ENCODE measurements at regions not wholly inside any gene's neighbourhood (a gene's known extent, or its start where the extent isn't known, plus 50 kb on each side); places are given as distances from the start of the nearest gene placed in this dataset.

DNA sequence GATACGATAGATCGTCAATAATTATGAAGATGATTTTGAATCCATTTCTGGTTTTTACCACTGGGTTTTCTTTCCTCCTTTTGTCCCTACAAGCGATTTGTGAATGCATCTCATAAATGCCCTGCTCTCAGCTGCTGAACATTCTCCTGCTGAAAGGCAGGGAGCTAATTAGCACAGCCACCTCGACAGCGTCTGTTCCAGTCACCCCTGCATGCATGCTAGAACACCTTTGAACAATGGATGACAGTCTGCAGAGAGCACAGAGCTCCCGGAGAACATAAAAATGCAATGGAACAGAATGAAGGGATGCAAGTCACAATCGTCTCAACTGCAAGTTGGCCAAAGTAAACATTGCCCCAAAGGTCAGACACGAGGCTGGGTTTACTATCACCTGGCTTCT is 105.8 kb downstream of the SLC35B3 start:
- no peaks in the 10 kb centered on the region; the same call in 1 of the 2 replicates for H3K27me3 Mint-ChIP-seq (ENCODE audit: insufficient read depth)
- no peak overlapping the region for H3K4me3 Mint-ChIP-seq
- no peak overlapping the region for H3K27ac Mint-ChIP-seq
- no peaks in the 10 kb centered on the region for H3K4me1 Mint-ChIP-seq (ENCODE audit: low read depth)
- peaks cover 18% of the 10 kb centered on the region for H3K9me3 Mint-ChIP-seq
- TF ChIP-seq, protein P1, sequence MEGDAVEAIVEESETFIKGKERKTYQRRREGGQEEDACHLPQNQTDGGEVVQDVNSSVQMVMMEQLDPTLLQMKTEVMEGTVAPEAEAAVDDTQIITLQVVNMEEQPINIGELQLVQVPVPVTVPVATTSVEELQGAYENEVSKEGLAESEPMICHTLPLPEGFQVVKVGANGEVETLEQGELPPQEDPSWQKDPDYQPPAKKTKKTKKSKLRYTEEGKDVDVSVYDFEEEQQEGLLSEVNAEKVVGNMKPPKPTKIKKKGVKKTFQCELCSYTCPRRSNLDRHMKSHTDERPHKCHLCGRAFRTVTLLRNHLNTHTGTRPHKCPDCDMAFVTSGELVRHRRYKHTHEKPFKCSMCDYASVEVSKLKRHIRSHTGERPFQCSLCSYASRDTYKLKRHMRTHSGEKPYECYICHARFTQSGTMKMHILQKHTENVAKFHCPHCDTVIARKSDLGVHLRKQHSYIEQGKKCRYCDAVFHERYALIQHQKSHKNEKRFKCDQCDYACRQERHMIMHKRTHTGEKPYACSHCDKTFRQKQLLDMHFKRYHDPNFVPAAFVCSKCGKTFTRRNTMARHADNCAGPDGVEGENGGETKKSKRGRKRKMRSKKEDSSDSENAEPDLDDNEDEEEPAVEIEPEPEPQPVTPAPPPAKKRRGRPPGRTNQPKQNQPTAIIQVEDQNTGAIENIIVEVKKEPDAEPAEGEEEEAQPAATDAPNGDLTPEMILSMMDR (IDR thresholded peaks at IDR 0.05), result no peak
- DNase-seq, result no peak
- H3K36me3 Mint-ChIP-seq (ENCODE audit: low read depth), result no peaks in the 10 kb centered on the region; the same call in 1 of the 2 replicates

DNA sequence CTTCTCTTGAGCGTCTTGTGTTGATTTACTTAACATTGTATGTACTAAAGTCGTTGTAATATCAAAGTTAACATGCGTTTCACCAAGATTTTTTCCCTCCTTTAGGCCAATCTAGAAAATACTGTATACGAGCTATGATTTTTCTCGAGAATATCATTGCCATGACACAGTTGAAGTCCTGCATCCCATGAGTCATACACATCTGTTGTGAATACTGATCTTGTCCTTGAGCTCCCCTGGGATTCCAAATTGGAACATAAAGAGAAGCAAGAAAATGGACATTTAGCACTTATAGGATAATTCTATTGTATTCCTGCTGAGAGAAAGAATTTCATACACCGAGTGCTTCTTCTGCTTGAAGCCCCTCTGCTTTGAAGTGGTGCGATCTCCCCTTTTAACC is 109.6 kb downstream of the SLC35B3 start:
- no peak overlapping the region for H3K27ac Mint-ChIP-seq

DNA sequence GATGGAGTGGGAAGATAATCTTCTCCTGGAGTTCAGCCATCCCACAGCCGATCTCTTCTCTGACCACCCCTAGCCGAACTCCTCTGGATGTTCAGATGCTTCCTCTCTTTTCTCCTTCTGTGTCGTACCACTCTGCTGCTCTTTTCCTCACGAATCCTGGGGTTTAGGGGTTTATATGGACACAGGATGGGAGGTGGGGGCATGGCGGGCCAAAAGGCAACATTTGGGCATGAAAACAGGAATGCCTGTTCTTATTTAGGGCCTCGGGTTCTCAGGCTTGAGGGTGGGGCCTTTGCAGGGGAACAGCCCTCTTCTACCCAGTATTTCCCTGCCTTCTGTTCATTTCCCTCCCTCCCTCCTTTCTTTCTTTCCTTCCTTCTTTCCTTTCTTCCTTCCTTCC is 112.7 kb downstream of the SLC35B3 start:
- Mint-ChIP-seq H3K9me3 (peaks cover 22% of the 10 kb centered on the region), H3K36me3 (ENCODE audit: low read depth) (no peaks in the 10 kb centered on the region; the same call in 1 of the 2 replicates), H3K27ac (no peak overlapping the region), H3K27me3 (ENCODE audit: insufficient read depth) (no peaks in the 10 kb centered on the region; the same call in 1 of the 2 replicates), H3K4me1 (ENCODE audit: low read depth) (no peaks in the 10 kb centered on the region), H3K4me3 (no peak overlapping the region)
- TF ChIP-seq, protein P1 (IDR thresholded peaks at IDR 0.05), result no peak
- no peak for DNase-seq

More for the DNA sequence above, 109.6 kb downstream of the SLC35B3 start:
- Mint-ChIP-seq H3K4me3 (no peak overlapping the region), H3K36me3 (ENCODE audit: low read depth) (no peaks in the 10 kb centered on the region; the same call in 1 of the 2 replicates), H3K4me1 (ENCODE audit: low read depth) (no peaks in the 10 kb centered on the region), H3K9me3 (peaks cover 32% of the 10 kb centered on the region), H3K27me3 (ENCODE audit: insufficient read depth) (no peaks in the 10 kb centered on the region; the same call in 1 of the 2 replicates)
- TF ChIP-seq, protein P1 (IDR thresholded peaks at IDR 0.05), result no peak
- DNase-seq, result no peak

DNA sequence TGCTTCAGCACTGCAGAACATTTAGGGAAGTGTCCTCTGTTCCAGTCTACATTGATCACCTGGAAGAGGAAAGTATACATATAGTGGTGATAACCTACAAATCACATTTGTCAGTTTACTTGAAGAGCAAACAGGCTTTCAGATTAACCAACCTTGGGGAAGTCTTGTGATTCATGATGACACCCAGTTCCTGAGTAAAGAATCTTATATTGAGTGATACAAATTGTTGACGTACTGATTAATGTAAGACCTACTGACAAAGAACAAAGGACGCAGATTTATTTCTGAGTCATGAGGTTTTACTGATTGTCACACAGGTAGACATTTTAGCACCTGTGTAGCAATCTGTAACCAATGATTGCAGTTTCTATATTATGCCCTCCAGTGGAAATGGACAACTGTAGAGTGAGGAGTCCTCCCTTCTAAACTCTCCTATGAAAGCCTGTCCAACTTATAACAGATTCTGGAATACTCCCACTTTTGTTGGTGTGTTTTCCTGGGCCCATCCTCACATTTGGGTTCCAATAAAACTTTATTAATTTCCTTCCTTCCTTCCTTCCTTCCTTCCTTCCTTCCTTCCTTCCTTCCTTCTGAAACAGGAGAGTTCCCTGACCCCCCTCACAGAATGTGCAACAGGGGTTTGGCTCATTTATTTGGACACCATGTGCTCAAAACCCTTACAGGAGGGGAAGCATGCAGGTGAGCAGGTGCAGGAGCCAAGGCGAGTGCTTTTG is 113.5 kb downstream of the SLC35B3 start:
- Mint-ChIP-seq H3K36me3 (ENCODE audit: low read depth) (no peaks in the 10 kb centered on the region; the same call in 1 of the 2 replicates), H3K4me3 (no peak overlapping the region), H3K9me3 (peaks cover 26% of the 10 kb centered on the region), H3K27me3 (ENCODE audit: insufficient read depth) (no peaks in the 10 kb centered on the region), H3K27ac (no peak overlapping the region), H3K4me1 (ENCODE audit: low read depth) (no peaks in the 10 kb centered on the region)
- DNase-seq, result no peak
- TF ChIP-seq, protein P1 (IDR thresholded peaks at IDR 0.05), result no peak

DNA sequence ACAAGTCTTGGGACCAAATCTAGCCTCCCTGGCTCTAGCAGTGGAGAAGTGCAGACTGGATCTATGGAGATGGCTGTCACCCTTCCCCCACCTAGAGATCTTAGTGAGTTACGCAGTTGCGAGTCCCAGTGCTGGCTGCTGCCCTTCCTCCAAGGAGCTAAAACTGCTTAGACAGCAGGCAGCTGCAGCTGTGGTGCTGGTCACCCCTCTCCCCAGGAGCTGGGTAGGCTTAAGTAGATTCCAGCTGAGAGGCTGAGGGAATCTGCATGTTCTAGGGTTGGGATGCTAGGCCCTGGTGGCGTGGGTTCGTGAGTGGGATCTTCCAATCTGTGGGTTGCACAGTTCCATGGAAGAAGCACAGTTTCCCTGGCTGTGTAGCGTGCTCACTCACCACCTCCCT is 120.2 kb downstream of the SLC35B3 start:
- TF ChIP-seq, protein P1 (IDR thresholded peaks at IDR 0.05), result no peak
- H3K36me3 Mint-ChIP-seq (ENCODE audit: low read depth), result peaks cover 5% of the 10 kb centered on the region; the same call in 1 of the 2 replicates
- no peaks in the 10 kb centered on the region for H3K4me1 Mint-ChIP-seq (ENCODE audit: low read depth)
- no peak overlapping the region for H3K27ac Mint-ChIP-seq
- DNase-seq, result no peak
- no peak overlapping the region for H3K4me3 Mint-ChIP-seq
- H3K27me3 Mint-ChIP-seq (ENCODE audit: insufficient read depth), result no peaks in the 10 kb centered on the region
- peaks cover 36% of the 10 kb centered on the region for H3K9me3 Mint-ChIP-seq

All from HFFc6 (cell line).